GM12892 (cell line): ENCODE measurements at regions not wholly inside any gene's neighbourhood (a gene's known extent, or its start where the extent isn't known, plus 50 kb on each side); places are given as distances from the start of the nearest gene placed in this dataset.

ENCODE experiments used
- POLR2A ChIP-seq: IDR thresholded peaks from 2 replicates; pipeline ENCODE4 v1.6.1; 2011; ENCODE audit warnings: low read depth, low read length, control low read depth
- POLR2AphosphoS5 ChIP-seq: IDR thresholded peaks from 2 replicates; pipeline ENCODE4 v1.6.1; 2011; ENCODE audit warnings: low read depth, low read length, control low read depth
- TAF1 ChIP-seq: IDR thresholded peaks from 2 replicates; pipeline ENCODE4 v1.6.1; 2011; ENCODE audit warnings: low read depth, mild to moderate bottlenecking, control low read depth, low read length, borderline replicate concordance

DNA sequence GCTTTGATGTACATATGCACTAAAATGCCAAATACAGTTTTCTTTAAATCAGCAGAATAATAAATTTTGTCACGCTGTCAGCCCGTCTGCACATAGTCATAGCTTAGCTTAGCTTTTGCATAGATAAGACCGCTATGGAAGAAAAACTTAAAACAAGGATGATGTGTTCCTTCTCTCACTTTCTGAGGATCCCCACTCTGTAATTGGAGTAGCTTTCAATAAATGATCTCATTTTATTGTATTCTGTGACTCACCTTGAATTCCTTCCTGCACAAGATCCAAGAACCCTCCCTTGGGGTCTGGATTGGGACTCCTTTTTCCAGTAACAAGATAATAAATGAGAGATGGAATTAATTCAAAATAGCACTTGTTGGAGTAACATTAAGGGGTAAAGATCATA lies 186.2 kb downstream of the CDH26 start:
- no peak for TF ChIP-seq POLR2A
- TF ChIP-seq POLR2AphosphoS5 = no peak
- no peak for TF ChIP-seq TAF1
